HepG2 (cell line): ENCODE measurements at regions not wholly inside any gene's neighbourhood (a gene's known extent, or its start where the extent isn't known, plus 50 kb on each side); places are given as distances from the start of the nearest gene placed in this dataset.

Source experiments
- ATAC-seq: fragments of 200-7000 bp; cut with Tn5 transposase; 3 replicates; pipeline ENCODE4 v1.9.1; 2020; ENCODE audit warnings: mild to moderate bottlenecking, moderate library complexity
- BruUV-seq: library from RNA; stranded (reverse); fragments of 400-500 nt; replicated peaks from 2 replicates; lab custom pipeline; 2021; lab: Mats Ljungman, UMichigan
- CTCF ChIA-PET: fragments of 300-600 bp; formaldehyde crosslinking; extraction: SDS; loops from one replicate; lab custom pipeline; 2021; ENCODE audit warnings: low total read pairs, inconsistent platforms, low intra/inter-chr PET ratio; lab: Yijun Ruan, JAX
- POLR2A ChIA-PET: fragments of 350-600 bp; sonication (Branson Sonifier 250); formaldehyde crosslinking; loops from one replicate; lab custom pipeline; 2020; ENCODE audit warnings: antibody characterized with exemption, inconsistent platforms; lab: Yijun Ruan, JAX
- DNase-seq: peaks from one replicate; pipeline ENCODE4 v3.0.0-alpha.2; 2015; ENCODE audit warnings: low spot score
- FAIRE-seq: peaks from 3 replicates; lab custom pipeline; 2011; peaks lifted over from hg19 to GRCh38; lab: Jason Lieb, UNC
- H2AFZ ChIP-seq: one replicate; pipeline ENCODE4 v1.6.1; 2011; ENCODE audit warnings: low read length, inconsistent platforms
- H3K27ac ChIP-seq: fragments of 300-600 bp; 3 replicates; pipeline ENCODE4 v1.8.0; 2011; ENCODE audit warnings: mixed run types, mild to moderate bottlenecking, mixed read lengths, low read length, inconsistent platforms; ENCODE audit not compliant: insufficient read depth; ENCODE audit errors: extremely low read length
- H3K27me3 ChIP-seq, 2 experiments: fragments of 200-600 bp in 1 of 2; 2 replicates in 1 of 2; 3 replicates in 1 of 2; pipeline versions ENCODE4 v1.6.0 to v1.8.0; 2011; ENCODE audit warnings: low read length in 2 of 2, mild to moderate bottlenecking in 2 of 2, moderate library complexity in 2 of 2, inconsistent platforms in 1 of 2; ENCODE audit not compliant: insufficient read depth in 2 of 2, control insufficient read depth in 1 of 2
- H3K36me3 ChIP-seq, 2 experiments: fragments of 200-600 bp in 1 of 2; replicated peaks in 1 of 2; 2 replicates in 1 of 2; 3 replicates in 1 of 2; pipeline versions ENCODE4 v1.5.1 to v1.8.0; 2011; ENCODE audit warnings: low read length in 2 of 2, inconsistent platforms in 1 of 2; ENCODE audit not compliant: insufficient read depth in 2 of 2, control insufficient read depth in 1 of 2
- H3K4me1 ChIP-seq: 2 replicates; pipeline ENCODE4 v1.5.1; 2012; ENCODE audit warnings: low read length, inconsistent platforms; ENCODE audit not compliant: insufficient read depth
- H3K4me2 ChIP-seq: 2 replicates; pipeline ENCODE4 v1.6.0; 2011; ENCODE audit warnings: low read depth, low read length, inconsistent platforms
- H3K4me3 ChIP-seq, 3 experiments: fragments of 200-600 bp in 1 of 3; sonication (generic), shearing (Covaris generic) in 1 of 3; replicated peaks in 1 of 3; 2 replicates each; pipeline ENCODE4 v1.5.1; 2011 to 2016; ENCODE audit warnings: low read length in 3 of 3, inconsistent platforms in 2 of 3, low read depth in 2 of 3, mild to moderate bottlenecking in 2 of 3, control low read depth in 1 of 3, mixed read lengths in 1 of 3; ENCODE audit not compliant: insufficient read depth in 1 of 3
- H3K79me2 ChIP-seq: one replicate; pipeline ENCODE4 v1.6.1; 2011; ENCODE audit warnings: low read length, inconsistent platforms; ENCODE audit not compliant: insufficient read depth
- H3K9ac ChIP-seq: 2 replicates; pipeline ENCODE4 v1.6.0; 2011; ENCODE audit warnings: mild to moderate bottlenecking, low read depth, low read length, inconsistent platforms; ENCODE audit not compliant: insufficient read depth
- H3K9me3 ChIP-seq: 2 replicates; pipeline ENCODE4 v1.5.1; 2012; ENCODE audit warnings: mild to moderate bottlenecking, low read length
- H4K20me1 ChIP-seq: 2 replicates; pipeline ENCODE4 v1.6.0; 2011; ENCODE audit warnings: inconsistent platforms, mild to moderate bottlenecking, low read length, moderate library complexity; ENCODE audit not compliant: insufficient read depth
- AFF4 ChIP-seq: sonication (generic); formaldehyde crosslinking; IDR thresholded peaks from 2 replicates; pipeline ENCODE4 v1.4.0; 2020; ENCODE audit warnings: missing genetic modification reagents
- ARID2 ChIP-seq: sonication (generic); formaldehyde crosslinking; IDR thresholded peaks from 2 replicates; pipeline ENCODE4 v1.8.1; 2022; ENCODE audit warnings: mild to moderate bottlenecking, missing genetic modification reagents, borderline replicate concordance
- ERF ChIP-seq: IDR thresholded peaks from 2 replicates; pipeline ENCODE4 v1.6.1; 2018; ENCODE audit warnings: missing biosample characterization, missing genetic modification reagents
- ESRRA ChIP-seq: sonication (generic); formaldehyde crosslinking; IDR thresholded peaks from 2 replicates; pipeline ENCODE4 v1.5.1; 2020; ENCODE audit warnings: mild to moderate bottlenecking, low read depth, missing genetic modification reagents
- GLMP ChIP-seq: sonication (generic); formaldehyde crosslinking; IDR thresholded peaks from 2 replicates; pipeline ENCODE4 v1.9.0; 2021; ENCODE audit warnings: missing genetic modification reagents, mild to moderate bottlenecking, borderline replicate concordance
- KIAA2018 ChIP-seq: sonication (generic); formaldehyde crosslinking; IDR thresholded peaks from 2 replicates; pipeline ENCODE4 v1.5.0; 2020; ENCODE audit warnings: mild to moderate bottlenecking, missing genetic modification reagents, borderline replicate concordance
- PITX1 ChIP-seq: sonication (generic); formaldehyde crosslinking; IDR thresholded peaks from 2 replicates; pipeline ENCODE4 v1.5.1; 2020; ENCODE audit warnings: mild to moderate bottlenecking, missing genetic modification reagents
- RCOR2 ChIP-seq: IDR thresholded peaks from 2 replicates; pipeline ENCODE4 v1.6.1; 2016; ENCODE audit warnings: missing biosample characterization, missing genetic modification reagents
- RXRB ChIP-seq: IDR thresholded peaks from 2 replicates; pipeline ENCODE4 v1.6.1; 2016; ENCODE audit warnings: borderline replicate concordance, missing genetic modification reagents, missing compliant biosample characterization
- SNAI1 ChIP-seq: sonication (generic); formaldehyde crosslinking; IDR thresholded peaks from 2 replicates; pipeline ENCODE4 v1.5.0; 2020; ENCODE audit warnings: mild to moderate bottlenecking, missing genetic modification reagents, borderline replicate concordance
- ZFP41 ChIP-seq: sonication (generic); formaldehyde crosslinking; IDR thresholded peaks from 2 replicates; pipeline ENCODE4 v1.4.0; 2020; ENCODE audit warnings: mild to moderate bottlenecking, missing genetic modification reagents, borderline replicate concordance
- ZNF124 ChIP-seq: sonication (generic); formaldehyde crosslinking; IDR thresholded peaks from 2 replicates; pipeline ENCODE4 v1.4.0; 2020; ENCODE audit warnings: missing genetic modification reagents
- ZNF598 ChIP-seq: sonication (generic); formaldehyde crosslinking; IDR thresholded peaks from 2 replicates; pipeline ENCODE4 v1.5.1; 2020; ENCODE audit warnings: mild to moderate bottlenecking, missing genetic modification reagents, borderline replicate concordance
- WGBS: methylation state at CpG from one replicate; pipeline ENCODE4 v1.1.6; 2017; ENCODE audit warnings: low lambda C conversion rate; 5-methylcytosine and 5-hydroxymethylcytosine counted together
- in situ Hi-C: cut with HindIII; loops from 2 replicates; pipeline ENCODE4 v1.10.0; 2017; ENCODE audit warnings: low pct_unique_long_range_greater_than_20kb; ENCODE audit not compliant: extremely low pct_ligation_motif_present
- intact Hi-C: fragments of 100-400 bp; cut with micrococcal nuclease; formaldehyde crosslinking; loops from one replicate; pipeline ENCODE4 v1.10.0; 2022; ENCODE audit not compliant: unreplicated experiment

GRCh38 chr17:71801301-71801700 is 319.5 kb upstream of the SOX9 start:
- Histone ChIP-seq H3K4me1 (no peaks in the 10 kb centered on the region), H3K9ac (no peak overlapping the region), H3K36me3 (no peaks in the 10 kb centered on the region), H3K79me2 (no peaks in the 10 kb centered on the region), H3K27ac (no peak overlapping the region), H4K20me1 (no peaks in the 10 kb centered on the region), H3K4me2 (no peak overlapping the region), H2AFZ (no peak overlapping the region), H3K27me3 (no peaks in the 10 kb centered on the region; a peak in 1 of 5 replicates), H3K4me3 (no peak overlapping the region), H3K9me3 (no peaks in the 10 kb centered on the region)
- CTCF ChIA-PET: no interaction called here
- BruUV-seq: no TSS peak
- DNase-seq (no peak), ATAC-seq (no peak), FAIRE-seq (no peak)
- 2% methylated on average over 6 of the region's 6 CpGs for WGBS
- intact Hi-C loops: no loop called here
- POLR2A ChIA-PET: no interaction called here
- in situ Hi-C loops: no loop called here
- TF ChIP-seq GLMP (CRISPR knock-in tag) (no peak), RXRB (CRISPR knock-in tag) (no peak), ERF (CRISPR knock-in tag) (no peak), PITX1 (CRISPR knock-in tag) (no peak), KIAA2018 (CRISPR knock-in tag) (no peak), RCOR2 (no peak), ARID2 (CRISPR knock-in tag) (no peak), AFF4 (CRISPR knock-in tag) (no peak), ZNF598 (CRISPR knock-in tag) (no peak), SNAI1 (CRISPR knock-in tag) (no peak), ESRRA (CRISPR knock-in tag) (no peak), ZNF124 (CRISPR knock-in tag) (no peak), ZFP41 (CRISPR knock-in tag) (no peak)
